ENCODE measurements at regions not wholly inside any gene's neighbourhood (a gene's known extent, or its start where the extent isn't known, plus 50 kb on each side); places are given as distances from the start of the nearest gene placed in this dataset.

DNA sequence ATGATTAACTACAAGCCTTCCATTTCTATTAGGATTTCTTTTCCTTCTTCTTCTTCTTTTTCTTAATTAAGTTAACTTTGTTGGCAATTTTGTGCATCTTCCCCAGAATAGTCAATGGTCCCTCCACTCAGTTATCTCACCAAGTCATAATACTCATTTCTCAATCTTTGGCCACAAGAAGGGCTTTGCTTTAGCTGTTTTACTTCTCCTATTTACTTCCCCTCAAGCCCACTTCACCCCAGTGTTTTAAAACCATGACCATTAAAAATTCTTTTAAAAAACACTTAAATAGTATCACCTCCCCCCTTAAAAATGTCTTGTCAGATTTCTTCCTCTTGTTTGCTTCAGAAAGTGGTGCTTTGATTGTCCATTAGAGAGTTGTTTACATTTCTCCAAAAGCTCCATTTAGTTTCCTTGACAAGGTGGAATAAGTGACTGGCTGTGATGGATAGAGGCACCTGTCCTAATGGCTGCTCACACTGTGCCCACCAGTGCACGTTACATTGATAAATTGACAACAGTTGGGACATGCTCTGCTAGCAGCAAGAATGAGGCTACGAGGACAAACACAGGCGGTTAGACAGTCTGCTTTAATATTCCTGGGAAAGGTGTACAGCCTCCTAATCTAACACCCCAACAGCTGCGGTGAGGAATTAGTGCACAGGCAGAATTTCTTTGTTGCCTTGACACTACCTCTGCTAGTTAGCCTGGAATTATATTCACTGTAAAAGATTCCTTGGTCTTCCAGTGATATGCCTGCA is 354.7 kb downstream of the LMO4 start:
- DNase-seq, result no peak

DNA sequence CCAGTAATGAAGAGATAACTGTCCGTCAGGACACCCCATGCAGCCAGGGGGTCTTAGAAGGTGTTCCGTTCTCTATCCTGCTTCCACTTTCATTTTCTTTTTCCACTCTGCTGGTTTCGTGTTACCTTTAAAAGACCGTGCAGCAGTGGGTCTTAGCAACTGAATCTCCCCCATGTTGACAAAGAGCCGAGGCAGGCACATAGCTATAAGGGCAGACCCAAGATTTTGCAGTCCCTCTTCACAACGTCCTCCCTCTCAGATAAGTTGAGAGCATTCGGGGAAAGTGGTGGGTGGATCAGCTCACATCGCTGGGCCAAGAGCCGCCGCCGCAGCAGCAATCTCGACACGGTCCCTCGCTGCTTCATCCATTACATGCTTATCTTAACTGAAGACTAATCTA is 355.5 kb downstream of the LMO4 start:
- DNase-seq, result peak; percentile 18

DNA sequence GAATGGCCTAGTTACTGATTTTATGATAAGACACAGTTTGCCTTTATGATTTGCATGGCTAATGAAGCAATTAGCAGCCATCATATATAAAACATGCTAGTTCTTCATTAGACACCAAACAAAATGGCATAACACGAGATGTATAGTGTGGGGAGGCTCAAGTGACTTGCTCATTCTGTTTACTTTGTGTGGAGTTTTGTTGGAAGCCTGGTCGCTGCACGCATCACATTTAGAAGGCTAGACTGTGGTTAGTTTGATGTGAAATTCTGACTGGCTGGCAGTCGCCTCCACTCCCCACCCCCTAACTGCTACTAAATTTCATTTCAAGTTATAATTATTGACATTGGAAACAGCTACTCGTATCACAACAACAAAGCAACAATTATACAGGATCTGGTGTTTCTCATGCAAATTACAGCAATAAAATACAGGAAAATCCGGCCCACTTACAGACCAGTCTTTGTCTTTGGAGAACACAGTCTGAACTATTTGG is 356.1 kb downstream of the LMO4 start:
- DNase-seq, result peak; percentile 3

DNA sequence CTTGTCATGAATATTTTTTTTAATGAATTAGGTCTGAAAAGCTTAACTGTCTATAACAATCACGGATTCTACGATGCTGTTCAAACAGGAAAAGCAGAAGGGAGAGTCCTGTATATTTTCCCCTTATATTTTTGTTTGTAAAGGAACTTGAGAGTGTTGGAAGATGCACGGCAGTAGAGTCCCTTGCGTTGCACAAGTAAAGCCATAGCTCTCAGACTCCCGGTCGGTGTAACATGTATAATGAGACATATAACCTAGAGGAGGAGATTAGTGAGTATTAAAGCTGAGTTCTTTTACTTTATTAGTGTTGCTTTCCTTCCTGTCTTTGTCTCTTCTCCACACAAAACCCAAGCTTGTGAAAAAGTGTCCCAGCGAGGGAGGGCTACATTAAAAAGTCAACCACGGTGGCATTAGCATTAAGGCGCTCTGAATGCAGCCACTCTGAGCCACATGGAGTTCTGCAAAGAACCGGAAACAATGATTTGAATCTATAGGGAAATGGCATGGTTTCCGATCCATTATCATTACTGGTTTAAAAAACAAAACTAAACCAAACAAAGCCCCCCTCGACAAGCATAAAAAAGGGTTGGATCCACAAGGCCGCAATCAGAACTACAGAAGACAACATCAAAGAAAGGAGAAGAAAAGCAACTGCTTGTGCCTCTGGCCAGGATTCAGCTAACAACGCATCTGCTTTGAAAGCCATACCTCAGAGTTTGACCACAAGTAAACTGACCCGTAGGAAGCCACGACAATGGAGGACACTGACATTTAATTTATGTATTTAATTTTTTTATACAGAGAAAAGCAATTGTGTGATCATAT is 356.8 kb downstream of the LMO4 start:
- no peak for DNase-seq

DNA sequence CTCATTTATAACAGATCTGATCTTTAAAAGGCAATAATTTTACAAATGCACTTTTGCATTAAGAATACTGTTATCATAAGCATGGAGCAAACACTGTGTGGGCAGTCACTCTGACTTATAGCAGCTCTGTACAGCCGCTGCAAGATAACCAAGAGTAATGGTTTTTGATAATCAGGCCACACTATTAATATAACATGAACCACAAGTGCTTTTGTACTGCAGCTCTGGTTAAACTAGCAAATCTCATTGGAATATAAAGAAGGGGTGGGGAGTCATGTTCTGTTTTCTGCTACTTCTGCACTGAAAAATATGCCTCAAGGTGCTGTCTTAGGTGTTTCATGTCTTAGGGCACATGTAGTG is 357.4 kb downstream of the LMO4 start:
- no peak for DNase-seq

DNA sequence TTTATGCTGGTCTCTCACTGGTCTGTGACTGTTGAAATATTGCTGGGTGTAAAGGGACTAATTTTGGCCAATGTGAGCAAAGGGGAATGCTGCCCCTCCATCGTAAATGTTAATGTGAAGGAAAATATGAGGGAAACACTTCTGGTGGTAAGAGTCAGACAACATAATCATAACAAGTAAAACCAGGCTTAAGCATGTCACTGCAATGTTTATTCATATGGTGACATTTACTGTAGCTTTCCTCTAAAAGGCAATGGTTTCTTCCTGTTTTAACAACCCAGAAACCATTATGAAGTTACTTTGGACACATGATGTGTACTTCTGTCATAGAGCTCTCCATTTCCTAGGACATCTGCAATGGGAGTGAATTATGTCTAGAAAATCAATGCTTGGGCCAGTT is 358.0 kb downstream of the LMO4 start:
- DNase-seq, result no peak

DNA sequence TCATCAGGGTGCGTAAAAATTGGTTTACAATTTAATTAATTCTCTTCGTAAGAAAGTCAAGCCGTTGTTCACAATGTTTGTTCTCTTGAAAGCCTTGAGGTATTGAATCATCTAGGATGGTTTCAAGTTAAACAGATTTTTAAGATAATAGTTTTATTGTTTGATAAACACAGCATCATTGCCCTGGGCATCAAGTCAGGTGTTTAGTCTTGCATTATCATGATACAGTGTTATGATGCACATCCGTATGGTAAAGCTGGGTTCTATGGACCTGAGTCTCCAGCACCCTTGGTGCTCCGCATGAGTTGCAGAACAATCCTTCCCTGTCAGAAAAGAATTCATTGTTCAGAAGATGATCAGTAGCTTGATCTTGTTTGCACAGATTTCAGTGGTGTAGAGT is 359.5 kb downstream of the LMO4 start:
- no peak for DNase-seq

DNA sequence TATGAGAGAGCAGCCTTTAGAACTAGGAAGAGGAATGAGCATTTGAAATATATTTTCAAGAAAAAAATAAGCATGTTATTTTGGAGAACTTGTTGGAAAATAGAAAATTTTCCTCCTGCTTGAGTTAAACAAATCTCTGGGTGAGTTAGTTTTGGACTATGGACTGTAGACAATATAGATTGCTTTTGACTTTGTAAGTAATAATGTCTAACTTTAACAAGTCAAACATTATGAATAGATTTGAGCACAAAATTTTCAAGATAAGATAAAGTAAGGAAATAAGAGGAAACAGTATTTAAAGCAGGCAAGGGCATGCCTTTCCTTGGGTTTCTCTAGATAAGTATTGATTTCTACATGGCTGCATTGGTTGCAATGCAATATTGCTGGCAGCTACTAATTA is 360.8 kb downstream of the LMO4 start:
- DNase-seq, result no peak

DNA sequence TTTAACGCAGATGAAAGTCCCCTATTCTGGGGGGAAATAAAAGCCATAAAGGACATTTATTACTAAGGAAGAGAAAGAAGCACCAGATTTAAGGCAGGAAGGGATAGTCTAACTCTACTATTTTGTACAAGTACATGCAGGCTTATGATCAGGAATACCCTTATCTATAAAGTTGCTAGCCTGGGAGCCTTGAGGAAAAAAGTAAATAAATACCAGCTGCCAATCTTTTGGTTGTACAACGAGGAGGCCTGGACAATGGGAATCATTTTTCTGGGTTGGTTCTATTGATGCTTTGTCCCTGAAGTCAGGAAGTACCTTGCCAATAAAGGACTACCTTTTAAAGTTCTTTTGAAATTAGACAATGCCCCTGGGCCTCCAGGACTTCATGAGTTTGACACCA is 367.8 kb downstream of the LMO4 start:
- DNase-seq, result no peak

DNA sequence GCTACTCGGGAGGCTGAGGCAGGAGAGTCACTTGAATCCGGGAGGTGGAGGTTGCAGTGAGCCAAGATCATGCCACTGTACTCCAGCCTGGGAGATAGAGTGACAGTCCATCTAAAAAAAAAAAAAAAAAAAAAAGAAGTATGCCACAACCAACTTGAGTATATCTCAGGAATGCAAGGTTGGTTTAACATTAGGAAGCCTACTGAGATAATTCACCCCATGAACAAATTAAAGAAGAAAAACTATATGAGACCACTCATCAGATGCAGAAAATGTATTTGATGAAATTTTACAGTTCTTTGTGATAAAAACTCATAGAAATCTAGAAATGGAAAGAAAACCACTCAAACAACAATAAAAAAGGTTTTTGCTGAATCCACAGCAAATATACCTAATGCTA is 373.8 kb downstream of the LMO4 start:
- no peak for DNase-seq

DNA sequence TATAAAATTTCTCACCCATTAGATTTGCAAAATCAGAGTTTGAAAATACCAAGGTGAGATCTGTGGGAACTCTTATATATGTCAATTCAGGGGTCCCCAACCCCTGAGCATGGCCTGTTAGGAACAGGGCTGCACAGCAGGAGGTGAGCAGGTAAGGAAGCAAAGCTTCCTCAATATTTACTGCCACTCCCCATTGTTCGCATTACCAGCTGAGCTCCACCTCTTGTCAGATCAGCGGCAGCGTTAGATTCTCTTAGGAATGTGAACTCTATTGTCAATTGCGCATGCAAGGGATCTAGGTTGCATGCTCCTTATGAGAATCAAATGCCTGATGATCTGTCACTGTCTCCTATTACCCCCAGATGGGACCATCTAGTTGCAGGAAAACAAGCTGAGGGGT is 376.6 kb downstream of the LMO4 start:
- DNase-seq, result no peak

DNA sequence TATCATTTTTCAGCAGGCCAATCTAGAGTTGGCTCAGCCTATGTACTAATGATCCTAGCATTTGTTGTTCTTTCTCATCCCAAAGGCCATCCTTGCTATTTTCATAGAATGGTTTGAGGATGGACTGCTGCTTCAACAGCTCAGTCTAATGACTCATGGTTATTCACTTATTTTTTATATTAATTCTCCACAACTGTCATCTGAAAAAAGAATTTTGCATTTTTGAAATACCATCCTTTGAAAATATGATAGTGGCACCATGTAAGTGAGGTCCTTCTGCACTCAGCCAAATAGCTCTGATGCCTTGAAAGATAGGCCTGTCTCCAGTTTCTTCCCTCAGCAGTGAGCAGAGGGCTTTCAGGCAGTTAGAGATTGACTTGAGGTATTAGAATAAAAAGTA is 377.5 kb downstream of the LMO4 start:
- DNase-seq, result no peak

DNA sequence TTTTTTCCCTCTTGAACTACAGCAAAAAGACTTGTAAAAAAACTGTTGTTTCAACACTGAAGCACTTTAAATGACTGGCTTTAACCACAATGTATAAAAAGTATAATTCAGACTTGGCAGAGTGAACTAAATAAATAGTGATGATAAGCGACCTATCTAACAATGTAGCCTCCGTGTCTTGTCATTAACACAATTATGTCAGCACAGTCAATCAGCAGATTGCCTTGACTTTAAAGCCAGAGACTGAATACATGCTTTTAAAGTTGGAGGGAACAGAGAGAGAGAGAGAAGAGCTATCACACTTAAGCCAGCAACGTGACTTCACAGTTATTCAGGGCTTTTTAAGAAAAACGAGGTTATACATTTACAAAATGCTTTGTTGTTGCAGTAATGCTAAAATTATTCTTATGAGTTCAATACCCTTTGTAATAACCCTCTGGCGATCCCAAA is 378.1 kb downstream of the LMO4 start:
- no peak for DNase-seq

DNA sequence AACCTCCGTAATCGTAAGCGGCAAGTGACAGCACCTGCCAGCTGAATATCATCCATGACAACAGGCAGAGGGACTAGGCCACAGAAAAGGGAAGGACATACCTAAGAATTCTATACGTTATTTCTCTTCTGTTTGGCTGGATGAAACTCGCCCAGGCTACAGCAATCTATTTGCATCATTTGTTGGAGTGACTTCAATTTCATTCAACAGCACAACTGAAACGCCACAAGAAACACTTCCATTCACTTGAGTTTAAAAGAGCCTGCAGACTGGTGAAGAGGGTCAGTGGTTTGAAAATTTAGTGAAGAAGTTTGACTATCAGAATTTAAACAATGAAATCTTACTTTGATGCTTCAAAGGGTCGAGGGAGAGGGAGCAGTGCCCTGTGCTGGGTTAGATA is 378.7 kb downstream of the LMO4 start:
- DNase-seq, result no peak

DNA sequence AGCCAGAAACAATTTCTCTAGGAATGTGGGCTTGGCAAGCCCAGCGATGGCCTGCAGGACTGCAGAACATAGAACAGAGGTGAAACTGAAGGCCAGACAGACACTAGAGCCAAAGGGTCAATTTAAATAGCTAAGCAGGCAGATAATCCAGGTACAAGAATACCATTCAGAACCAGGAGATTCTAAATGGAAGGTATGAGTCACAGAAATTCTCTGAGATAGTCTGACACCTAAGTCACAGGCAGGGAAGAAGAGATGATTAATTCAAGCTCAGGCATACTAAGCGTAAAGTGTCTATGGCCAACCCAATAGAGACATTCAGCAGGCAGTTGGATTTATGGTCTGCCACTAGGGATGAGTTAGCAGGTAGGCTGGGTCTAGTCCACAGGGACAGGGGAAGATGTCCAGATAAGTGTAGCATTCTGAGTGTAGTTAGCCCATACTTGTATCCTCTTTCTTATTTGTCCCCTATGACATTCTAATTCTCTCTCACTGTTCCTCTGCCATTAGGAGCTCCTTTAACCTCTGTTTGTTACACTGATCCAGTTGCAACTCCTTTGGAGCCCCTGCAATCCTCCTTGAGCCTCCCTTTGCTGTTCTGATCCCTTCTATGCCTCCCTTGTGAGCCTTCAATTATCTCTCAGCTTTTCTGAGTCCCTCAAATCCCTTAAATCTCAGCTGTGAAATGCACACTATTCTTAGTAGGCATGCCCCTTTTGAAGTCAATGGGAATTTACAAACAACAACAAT is 383.8 kb downstream of the LMO4 start:
- no peak for DNase-seq

DNA sequence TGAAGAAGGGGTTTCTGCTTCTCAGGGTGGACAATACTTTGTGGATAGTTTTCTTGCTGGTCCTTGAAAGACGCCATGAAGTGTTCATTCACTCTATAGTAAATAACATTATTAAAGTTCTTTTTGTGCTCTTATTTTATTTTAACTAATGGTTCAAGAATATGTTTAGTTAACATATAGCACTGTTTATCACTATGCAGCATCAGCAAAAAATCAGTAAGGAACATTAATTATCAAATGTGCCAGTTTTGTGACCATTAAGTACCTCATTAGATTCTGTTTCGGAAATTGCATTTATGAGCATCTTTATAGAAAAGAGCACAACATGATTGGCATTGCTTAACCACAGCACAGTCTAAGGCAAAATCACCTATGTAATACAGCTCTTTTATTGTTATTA is 385.6 kb downstream of the LMO4 start:
- DNase-seq, result no peak

DNA sequence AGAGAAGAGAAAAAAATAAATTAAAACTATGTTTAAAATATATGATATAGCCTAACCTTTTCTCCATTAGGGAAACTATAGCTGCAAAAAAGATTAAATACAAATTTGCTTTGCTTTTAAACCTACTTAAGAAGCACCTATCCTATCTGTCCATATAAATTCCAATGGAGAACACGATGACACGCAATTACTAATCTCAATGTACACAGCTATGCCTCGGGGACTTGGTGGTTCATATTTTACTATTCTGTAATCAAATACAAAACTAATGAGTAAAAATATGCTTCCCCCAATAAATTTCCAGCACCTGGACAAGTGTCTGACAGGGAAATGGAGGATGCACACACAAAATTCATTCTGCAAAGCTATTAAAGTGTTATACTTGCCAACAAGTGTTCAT is 386.4 kb downstream of the LMO4 start:
- DNase-seq, result no peak

DNA sequence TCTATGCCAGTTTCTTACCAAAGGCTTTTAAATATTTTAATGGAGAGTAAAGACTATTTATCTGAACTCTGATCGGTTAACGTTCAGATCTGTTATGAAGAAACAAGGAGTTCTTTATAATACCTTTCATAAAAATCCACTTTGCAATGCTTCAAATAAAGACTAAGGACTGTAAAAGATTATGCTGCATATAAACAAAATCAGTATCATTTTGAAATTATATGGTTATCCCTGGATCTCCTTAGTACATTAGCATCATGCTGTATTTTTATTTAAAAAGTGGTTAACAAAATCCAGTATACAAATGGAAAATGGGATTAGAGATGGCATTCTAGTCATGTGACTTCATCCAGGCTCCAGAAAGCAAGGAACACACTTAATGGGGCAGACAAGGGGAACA is 386.8 kb downstream of the LMO4 start:
- DNase-seq, result no peak

DNA sequence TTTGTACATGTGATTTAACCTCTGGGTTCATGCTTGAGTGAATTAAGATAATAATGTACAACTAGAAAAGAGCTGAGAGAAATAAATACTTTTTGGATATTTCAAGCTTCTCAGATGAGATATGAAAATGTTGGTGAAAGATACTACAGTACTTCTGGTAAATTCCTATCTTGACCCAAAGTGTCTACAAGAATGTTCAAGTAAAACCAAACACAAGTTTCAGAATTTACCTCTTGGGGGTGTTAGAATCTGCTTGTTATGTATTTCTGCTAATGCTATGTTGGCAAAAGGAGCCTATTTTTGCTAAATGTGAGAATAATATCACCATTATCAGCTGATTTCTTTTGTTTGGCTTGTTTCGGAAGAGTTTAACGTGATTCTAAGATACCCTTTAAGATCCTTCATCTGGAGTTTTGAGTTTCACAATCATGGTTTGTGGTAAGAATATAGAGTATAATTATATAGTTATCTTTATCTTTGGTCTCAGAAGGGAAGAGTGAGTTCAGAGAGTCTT is 388.5 kb downstream of the LMO4 start:
- no peak for DNase-seq

DNA sequence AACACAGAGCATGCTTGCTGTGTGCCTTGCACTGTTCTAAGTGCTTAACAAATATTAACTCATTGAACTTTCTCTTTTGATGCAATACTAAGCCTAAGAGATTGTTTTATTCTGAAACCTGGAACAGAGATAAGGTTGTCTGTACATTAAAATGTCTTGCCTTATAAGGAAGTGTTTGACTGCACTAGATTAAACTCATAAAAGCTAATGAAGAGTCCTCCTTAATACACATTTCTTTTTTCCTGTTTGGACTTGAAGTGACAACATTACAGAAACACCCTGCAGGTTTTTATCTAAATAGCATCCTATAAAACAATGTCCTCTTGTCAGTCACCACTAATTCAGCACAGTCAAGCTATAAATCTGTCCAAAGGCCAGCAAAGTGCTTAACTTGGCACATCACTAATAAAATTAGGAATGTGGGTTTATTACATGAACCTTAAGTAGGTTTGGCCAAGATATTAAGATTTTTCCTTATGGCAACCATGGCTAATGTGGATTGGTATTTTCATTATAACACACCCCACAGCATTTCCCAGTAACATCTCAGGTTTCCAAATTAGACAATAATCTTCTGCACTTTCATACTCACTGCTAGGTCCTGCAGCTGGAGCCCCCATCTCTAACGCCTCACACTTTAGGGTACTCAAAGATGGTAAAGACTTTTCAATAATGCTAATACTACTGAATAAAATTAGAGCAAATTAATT is 389.7 kb downstream of the LMO4 start:
- DNase-seq, result no peak

DNA sequence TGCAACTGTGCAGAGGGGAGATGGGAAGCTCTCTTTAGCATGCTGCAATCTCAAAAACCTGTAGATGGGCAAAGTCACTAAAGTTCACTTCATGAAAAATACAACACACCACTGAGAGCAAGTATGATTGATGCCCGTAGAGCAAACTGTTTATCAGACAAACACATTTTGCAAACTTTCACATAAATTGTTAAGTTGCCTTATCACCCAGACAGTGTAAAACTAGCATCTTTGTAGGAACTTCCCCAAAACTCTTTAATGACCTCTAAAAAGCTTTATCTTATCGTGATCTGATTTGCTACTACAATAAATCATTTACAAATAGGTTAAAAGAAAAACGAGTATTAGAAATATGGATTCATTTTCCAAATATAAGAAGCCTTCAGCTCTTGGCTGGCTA is 391.0 kb downstream of the LMO4 start:
- DNase-seq, result no peak

DNA sequence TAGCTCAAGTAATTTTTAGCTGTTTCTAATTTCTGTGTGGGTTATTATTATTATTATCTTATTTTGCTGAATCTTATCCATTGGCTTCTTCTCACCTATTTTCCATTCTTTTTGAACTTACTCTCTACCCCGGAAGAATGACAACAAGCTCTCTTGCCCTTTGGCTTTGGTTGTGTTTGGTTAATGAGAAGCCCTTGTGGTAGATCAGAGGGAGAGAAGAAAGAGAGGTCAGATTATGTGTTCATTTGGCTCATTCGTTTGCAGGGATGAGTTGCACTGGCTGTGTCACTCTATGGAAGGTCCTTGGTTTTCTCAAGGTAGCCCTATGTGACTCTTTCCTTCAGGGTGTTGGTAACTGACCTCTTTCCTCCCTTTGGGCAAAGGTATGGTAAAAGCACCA is 391.9 kb downstream of the LMO4 start:
- DNase-seq, result no peak
